ENCODE measurements at regions not wholly inside any gene's neighbourhood (a gene's known extent, or its start where the extent isn't known, plus 50 kb on each side); places are given as distances from the start of the nearest gene placed in this dataset.
"Not testable (repeated sequence)": the region's sequence is repeated elsewhere in the genome, so short reads cannot be mapped to it uniquely, and the experiment has no call there.

- DNase-seq (ENCODE audit: low read depth in 2 of 2): no peak
These were observed 306.8 kb upstream of the FOXQ1 start for GRCh38 chr6:1004885-1005630.

GRCh38 chr6:1003394-1004160 is 308.3 kb upstream of the FOXQ1 start:
- no peak for DNase-seq (ENCODE audit: low read depth in 2 of 2)

GRCh38 chr6:1002989-1003388 is 308.9 kb upstream of the FOXQ1 start:
- no peak for DNase-seq (ENCODE audit: low read depth in 2 of 2)

- no peak for DNase-seq (ENCODE audit: low read depth in 2 of 2)
These were observed 308.9 kb upstream of the EXOC2 start for GRCh38 chr6:1001655-1002349.

- DNase-seq (ENCODE audit: low read depth in 2 of 2): no peak
These were observed 306.6 kb upstream of the EXOC2 start for GRCh38 chr6:999552-999951.

- DNase-seq (ENCODE audit: low read depth in 2 of 2): no peak
These were observed 305.6 kb upstream of the EXOC2 start for GRCh38 chr6:998551-998950.

- DNase-seq (ENCODE audit: low read depth in 2 of 2): no peak
These were observed 303.4 kb upstream of the EXOC2 start for GRCh38 chr6:996271-996852.

GRCh38 chr6:991192-991591 is 298.3 kb upstream of the EXOC2 start:
- DNase-seq (ENCODE audit: low read depth in 2 of 2): no peak

GRCh38 chr6:984031-984430 is 291.1 kb upstream of the EXOC2 start:
- no peak for DNase-seq (ENCODE audit: low read depth in 2 of 2)

- DNase-seq (ENCODE audit: low read depth in 2 of 2): no peak
These were observed 286.2 kb upstream of the EXOC2 start for GRCh38 chr6:978937-979685.

- DNase-seq (ENCODE audit: low read depth in 2 of 2): not testable (repeated sequence)
These were observed 284.3 kb upstream of the EXOC2 start for GRCh38 chr6:977226-977625.

- DNase-seq (ENCODE audit: low read depth in 2 of 2): no peak
These were observed 279.2 kb upstream of the EXOC2 start for GRCh38 chr6:971981-972640.

GRCh38 chr6:968791-969190 is 275.9 kb upstream of the EXOC2 start:
- DNase-seq (ENCODE audit: low read depth in 2 of 2): no peak

GRCh38 chr6:967701-968100 is 274.8 kb upstream of the EXOC2 start:
- no peak for DNase-seq (ENCODE audit: low read depth in 2 of 2)

GRCh38 chr6:965343-965742 is 272.4 kb upstream of the EXOC2 start:
- DNase-seq (ENCODE audit: low read depth in 2 of 2): no peak

GRCh38 chr6:963456-963855 is 270.5 kb upstream of the EXOC2 start:
- no peak for DNase-seq (ENCODE audit: low read depth in 2 of 2)

GRCh38 chr6:961407-961960 is 268.5 kb upstream of the EXOC2 start:
- no peak for DNase-seq (ENCODE audit: low read depth in 2 of 2)

- no peak for DNase-seq (ENCODE audit: low read depth in 2 of 2)
These were observed 267.4 kb upstream of the EXOC2 start for GRCh38 chr6:960356-960755.

GRCh38 chr6:958488-958887 is 265.5 kb upstream of the EXOC2 start:
- no peak for DNase-seq (ENCODE audit: low read depth in 2 of 2)

GRCh38 chr6:951399-952181 is 258.7 kb upstream of the EXOC2 start:
- DNase-seq (ENCODE audit: low read depth in 2 of 2): no peak

Measured in dermis microvascular lymphatic vessel endothelial cell (primary cell).